GM21723 (cell line): ENCODE measurements at regions not wholly inside any gene's neighbourhood (a gene's known extent, or its start where the extent isn't known, plus 50 kb on each side); places are given as distances from the start of the nearest gene placed in this dataset.

Experiments
- ATAC-seq: cut with Tn5 transposase; IDR thresholded peaks from one replicate; pipeline ENCODE4 v1.9.1; 2021; ENCODE audit warnings: mild to moderate bottlenecking, moderate library complexity; ENCODE audit not compliant: unreplicated experiment

DNA sequence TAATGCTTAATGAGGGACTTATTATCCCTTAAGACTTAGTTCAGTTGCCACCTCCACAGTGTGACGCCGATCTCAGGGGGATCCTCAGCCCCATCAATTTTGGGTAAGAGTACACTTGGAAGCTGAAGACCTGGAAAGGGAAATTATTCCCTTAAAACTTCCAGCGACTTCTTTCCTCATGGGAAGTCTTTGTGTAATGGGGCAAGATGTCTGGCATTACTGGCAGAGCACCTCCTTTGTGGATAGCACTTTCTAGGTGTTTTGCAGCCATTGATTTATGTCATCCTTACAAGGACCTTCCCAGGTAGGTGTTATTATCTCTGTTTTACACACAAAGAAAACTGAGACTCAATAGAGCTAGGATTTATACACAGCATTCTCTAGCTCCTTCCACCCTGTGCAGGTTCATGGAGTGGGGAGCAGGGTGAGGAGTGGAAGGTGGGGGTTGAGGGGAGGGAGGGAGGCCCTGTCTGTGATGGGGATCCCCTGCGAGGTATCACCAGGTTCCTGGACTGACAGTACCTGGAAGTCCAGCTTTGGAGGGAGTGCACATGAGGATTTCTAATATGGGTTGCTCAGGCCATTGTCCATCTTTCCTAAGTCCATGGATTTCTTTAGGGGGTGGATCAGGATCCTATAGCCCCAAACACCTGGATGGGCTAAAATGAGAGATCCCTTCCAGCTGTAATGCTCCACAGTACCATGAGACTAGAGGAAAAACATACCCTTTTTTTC lies 79.4 kb downstream of the MYCN start:
- no peak for ATAC-seq

DNA sequence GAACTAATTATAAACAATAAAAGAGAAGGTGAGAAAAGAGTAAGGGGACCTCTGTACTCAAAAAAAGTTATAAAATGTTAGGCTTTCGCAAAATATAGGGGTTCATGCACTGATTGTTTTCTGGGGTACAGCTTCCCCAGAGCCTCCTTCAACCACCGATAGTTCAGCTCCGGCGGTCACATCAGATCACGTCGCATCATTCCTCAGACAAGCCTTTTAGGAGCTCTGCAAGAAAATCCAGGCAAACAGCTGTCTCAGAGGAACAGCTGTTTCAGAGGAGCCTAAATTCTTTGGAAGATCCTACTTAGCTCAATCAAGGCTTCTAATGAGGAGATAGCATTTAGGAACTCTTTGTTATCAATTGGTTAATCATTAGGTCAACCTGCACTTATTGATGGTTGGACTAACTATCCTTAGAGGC lies 78.7 kb downstream of the MYCN start:
- no peak for ATAC-seq

DNA sequence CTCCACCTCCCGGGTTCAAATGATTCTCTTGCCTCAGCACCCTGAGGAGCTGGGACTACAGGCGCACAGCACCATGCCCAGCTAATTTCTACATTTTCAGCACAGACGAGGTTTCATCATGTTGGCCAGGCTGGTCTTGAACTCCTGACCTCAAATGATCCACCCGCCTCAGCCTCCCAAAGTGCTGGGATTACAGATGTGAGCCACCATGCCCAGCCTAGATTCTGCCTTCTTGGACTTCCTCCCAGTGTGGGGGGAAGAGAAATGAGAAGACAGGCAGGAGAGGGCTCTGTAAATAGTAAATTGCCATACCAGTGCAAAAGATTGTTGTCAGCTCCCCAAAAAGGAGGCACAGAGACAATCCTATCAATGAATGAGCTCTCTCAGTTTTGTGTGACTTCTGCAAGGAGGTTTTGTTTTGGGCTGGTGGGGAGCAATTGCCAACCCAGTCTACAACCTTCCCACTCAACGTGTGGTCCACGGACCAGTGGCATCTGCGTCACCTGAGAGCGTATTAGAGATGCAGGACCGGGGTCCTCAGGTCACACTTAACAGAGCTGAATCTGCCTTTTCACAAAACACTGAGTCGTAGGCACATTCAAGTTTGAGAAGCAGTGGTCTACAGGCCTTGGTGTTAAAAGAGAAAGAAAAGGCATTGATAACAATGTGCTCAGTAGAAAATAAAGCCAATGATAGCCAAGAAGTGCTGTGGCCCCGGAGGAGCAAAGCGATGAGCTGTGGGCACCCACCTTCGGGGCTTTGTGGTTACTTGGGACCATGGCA lies 78.1 kb downstream of the MYCN start:
- ATAC-seq = no peak

DNA sequence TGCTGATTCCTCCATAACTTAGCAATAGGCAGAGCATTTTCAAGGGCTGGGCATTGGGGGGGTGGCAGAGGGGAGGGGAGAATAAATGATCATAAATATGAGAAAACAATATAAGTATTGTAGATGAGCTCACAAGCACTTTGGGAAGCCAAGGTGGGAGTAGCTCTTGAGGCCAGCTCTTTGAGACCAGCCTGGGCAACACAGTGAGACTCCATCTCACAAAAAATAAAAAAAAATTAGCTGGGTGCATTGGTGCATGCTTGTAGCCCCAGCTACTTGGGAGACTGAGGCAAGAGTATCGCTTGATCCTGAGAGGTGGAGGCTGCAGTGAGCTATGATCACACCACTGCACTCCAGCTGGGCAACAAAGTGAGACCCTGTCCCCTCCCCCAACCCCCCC lies 75.9 kb downstream of the MYCN start:
- no peak for ATAC-seq

DNA sequence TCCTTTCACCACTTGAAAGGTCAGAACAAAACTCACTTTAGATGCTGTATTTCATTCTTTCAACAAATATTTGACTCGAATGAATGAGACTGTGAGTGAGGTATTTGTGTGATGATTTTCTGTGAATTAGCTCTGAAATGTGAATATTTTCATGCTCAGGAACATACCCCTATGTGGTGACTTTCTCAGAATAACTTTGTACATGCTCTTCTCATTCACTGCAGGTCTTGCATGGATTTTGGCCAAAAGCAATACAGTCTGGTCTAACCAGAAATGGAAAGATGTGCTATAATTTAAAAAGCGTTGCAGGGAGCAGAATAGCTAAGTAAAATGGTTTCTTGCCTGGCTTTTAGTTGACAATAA lies 75.5 kb downstream of the MYCN start:
- ATAC-seq = no peak

DNA sequence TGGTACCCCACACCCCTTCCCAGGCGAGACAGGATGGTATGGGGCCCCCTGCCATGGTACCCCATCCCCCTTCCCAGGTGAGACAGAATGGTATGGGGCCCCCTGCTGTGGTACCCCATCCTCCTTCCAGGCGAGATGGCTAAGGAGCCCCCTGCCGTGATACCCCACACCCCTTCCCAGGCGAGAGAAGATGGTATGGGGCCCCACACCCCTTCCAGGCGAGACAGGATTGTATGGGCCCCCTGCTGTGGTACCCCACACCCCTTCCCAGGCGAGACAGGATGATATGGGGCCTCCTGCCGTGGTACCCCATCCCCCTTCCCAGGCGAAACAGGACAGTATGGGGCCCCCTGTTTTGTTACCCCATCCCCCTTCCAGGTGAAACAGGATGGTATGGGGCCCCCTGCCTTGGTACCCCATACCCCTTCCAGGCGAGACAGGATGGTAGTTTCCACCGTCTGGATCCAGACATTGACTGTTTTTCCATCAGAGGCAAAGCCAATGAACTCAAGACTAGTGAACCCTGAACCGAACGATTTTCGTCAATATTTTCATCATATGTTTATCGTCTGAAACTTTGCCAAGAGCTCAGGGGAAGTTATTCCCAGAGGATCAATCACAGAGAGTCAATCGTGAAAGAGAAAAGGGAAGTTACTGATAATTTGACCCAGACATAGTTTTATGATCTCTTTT lies 75.0 kb downstream of the MYCN start:
- no peak for ATAC-seq

DNA sequence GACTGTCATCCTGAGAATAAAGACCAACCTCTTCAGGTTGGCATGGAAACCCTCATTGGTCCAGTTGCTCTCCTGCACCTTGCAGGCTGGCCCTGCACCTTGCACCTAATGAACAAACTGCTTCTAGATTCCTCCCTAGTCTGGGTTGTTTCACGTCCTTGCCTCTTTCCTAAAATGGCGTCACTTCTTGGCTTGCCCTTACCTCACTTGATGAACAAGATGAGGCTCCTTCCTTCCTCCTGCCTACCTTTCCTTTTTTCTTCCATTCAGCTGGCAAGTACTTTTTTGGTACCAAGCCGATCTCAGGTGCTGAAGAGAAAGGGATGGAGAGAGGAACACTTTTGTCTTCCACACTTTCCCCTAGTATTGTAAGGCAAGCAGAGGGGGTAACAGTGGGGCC lies 74.5 kb downstream of the MYCN start:
- ATAC-seq = no peak

DNA sequence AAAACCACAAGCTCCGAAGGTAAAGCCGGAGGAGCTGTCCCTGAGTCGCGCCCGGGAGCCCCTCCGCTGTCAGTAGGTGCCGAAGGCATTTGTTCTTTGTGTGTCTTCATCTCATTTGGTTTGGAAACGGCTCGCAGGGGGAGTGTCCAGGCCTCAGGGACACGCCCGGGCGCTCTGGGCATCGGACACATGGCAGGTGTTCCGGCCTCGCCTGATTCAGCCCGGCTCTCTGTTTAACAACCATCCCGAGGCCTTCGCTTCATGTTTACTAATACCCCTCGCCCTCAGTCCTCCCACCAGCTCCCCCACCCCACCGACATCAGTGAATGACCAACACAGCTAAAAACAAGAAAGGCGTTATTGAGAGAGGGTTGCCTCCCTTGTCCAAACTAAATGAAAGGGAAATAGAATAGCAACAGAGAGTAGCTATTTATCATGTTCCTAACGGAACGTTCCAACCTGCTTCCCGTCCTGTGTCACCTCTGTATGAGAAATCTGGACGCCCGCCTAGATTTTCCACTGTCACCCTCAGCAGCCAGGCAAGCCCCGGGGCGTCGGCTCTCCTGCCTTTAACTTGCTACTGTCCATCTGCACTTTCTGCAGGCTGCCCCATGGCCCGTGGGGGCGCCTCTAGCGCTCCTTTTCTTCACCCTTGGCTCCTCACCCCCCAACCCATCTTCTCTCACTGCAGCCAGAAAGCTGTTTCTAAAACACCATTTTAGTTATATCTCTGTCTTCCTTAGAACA lies 73.9 kb downstream of the MYCN start:
- no peak for ATAC-seq

DNA sequence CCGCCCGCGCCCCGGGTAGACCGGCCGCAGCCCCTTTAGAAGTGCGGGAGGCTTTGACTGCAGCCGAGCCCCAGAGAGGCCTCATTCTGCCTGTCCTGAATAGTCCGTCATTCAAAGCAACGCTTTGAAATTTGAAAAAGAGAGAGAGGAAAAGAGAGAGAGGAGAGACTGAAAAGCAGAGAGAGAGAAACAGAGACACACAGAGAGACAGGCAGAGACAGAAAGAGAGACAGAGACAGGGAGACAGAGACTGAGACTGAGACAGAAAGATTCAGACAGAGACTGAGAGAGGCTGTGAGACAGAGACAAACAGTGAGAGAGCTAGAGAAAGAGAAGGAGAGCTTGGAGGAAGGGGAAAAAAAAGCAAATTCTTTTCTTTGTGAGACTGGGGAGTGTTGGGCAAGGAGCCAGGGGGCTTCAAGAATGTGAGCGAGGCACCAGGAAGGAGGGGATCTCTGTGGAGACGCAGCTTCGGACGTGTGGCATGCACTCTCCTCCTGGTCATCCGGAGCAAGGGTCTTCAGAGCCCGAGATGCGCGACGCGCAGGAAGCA lies 73.1 kb downstream of the MYCN start:
- no peak for ATAC-seq

DNA sequence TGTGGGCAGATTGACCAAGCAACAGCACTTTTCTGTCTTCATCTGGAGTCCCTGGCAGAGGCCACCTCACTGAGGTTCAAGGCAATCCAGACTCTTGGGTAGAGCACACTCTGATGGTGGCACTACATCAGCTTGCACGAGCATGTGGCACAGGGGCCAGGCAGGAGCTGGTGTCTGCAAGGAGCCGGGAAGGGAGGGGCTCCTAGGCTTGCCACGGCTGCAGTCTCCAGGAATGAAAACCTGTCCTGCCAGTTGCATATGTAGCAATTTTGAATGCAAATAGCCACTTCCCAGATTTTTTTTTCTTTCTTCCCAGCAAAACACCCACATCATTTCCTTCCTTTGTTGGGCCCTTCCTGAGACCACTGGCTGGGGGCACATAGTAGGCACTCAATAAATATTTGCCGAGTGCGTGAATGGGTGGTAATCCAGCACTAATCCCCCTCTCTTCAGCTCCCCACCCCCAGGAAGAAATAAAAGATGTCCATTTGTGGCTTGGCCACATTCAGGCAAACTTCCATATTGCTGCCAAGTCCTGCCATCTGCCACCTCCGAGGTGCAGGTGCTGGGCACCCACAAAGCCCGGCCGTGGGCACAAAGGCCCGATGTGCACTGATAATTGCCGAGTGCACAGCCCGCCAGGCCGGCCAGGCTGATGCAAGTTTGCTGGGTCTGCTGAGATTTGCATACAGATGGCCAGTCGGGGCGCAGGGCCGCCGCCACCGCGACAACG lies 72.4 kb downstream of the MYCN start:
- no peak for ATAC-seq

DNA sequence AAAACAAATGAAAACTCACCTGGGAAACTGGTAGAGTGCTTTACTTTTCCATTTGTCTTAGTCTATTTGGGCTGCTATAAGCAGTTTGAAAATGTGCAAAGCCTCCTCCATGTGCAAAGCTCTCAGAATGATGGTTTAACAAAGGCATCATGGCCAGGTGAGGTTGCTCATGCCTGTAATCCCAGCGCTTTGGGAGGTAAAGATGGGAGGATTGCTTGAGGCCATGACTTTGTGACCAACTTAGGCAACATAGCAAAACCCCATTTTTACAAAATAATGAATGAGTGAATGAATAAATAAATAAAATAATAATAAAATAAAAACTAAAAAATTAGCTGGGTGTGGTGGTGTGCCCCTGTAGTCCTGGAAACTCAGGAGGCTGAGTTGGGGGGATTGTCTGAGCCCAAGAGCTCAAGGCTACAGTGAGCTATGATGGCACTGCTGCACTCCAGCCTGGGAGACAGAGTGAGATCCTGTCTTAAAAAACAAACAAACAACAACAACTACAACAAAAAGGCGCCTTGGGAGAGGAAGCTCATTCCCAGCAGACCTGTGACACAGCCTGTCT lies 71.8 kb downstream of the MYCN start:
- ATAC-seq = no peak

DNA sequence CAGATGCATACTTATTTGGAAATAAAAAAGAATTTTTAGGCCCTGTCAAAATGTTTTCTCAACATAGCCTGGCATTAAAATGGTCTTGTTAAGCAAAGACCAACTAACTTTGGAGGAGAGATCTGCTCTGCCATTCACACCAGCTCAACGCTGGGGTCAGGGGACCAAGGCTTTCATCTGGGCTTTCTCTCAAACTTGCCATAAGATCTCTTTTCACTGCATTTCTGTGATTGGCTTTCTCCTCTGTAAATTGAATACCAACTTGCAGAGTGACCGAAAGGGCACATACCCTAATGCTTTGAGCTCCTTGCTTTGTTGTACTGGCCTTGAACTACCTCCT lies 71.2 kb downstream of the MYCN start:
- no peak for ATAC-seq

DNA sequence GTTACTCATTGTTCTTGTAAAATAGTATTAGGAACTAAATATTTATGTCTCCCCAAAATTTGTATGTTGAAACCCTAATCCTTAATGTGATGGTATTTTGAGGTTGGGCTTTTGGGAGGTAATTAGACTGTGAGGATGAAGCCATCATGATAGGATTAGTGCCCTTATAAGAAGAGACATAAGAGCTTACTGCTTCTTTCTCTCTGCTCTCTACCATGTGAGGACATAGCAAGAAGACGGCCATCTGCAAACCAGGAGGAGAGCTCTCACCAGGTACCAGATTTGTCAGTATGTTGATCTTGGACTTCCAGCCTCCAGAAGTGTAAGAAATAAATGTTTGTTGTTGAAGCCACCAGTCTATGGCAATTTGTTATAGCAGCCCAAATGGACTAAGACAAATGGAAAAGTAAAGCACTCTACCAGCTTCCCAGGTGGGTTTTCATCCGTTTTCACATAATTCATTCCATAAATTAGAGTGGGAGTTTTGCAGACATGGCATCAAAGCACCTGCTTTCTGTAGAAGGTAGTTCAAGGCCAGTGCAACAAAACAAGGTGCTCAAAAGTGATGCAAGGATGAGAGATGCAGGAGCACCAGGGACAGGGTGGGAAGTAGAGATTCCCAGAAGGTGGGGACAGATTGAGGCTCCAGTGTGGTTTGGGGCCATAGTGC lies 70.7 kb downstream of the MYCN start:
- ATAC-seq = no peak

DNA sequence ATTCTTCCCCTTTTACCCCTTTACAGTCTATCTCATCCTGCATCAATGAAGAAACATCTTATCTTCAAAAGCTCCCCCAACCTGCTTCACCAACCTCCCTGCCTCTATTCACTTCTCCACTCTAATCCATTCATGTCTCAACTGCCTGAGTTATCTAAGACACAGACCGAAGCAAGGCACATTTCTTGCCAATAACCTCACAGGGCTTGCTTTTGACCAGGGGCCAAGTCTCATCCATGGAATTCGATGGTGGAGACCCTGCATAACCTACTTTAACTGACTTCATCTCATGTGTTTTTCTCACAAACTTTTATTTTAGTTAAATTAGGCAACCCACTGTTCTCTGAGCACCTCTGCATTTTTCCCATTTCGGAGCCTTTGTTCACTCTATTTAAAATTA lies 69.7 kb downstream of the MYCN start:
- no peak for ATAC-seq

DNA sequence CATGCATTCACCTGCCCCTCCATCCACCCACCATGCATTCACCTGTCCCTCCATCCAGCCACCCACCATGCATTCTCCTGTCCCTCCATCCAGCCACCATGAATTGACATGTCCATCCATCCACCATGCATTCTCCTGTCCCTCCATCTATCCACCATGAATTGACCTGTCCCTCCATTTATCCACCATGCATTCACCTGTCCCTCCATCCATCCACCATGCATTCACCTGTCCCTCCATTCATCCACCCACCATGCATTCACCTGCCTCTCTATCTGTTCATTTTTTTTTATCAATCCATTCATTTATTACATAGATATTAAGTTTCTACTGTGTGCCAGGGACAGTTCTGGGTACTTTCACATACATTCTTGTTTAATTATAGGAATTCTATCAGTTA lies 69.2 kb downstream of the MYCN start:
- no peak for ATAC-seq

DNA sequence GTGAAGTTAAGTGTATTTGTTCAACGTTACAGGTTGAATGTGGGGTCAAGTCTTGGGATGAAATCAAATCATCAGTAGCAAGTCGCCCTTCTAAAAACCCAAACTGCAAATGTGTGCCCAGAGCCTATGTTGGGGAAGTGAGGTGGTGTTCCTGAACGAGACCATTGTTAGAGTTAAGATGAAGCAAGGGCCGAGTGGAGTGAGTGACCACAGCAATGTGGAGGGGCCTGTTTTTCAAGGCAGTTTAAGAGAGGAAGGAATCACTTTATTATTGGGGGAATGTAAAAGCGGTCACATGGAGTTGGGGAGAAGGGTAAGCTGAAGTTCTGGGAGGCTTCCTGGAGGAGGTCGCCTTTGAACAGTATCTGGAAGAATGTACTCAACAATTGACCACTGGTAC lies 68.5 kb downstream of the MYCN start:
- ATAC-seq = no peak

DNA sequence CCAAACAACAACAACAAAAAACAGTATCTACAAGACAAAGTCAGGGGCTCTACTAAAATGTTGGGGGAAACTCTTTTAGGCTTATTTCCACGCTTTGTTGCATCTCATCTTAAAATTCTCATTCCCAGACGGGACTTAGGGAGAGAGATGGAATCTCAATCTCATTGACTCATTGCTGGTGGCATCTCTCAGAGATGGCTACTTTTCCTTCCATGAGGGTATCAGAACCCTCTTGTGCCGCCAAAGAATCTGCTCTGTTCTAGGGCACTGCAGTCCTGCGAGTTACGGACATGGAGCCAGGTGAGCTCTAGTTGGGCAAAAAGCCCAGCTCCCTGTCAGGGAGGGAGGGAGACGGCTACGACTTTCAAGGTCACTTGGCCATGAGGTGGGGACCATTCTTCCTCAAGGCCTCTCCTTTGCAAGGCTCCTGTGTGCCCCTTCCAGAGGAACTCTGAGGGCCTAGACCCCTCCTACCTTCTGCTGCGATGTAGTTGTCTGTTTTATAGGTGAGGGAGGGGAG lies 68.0 kb downstream of the MYCN start:
- ATAC-seq = no peak

DNA sequence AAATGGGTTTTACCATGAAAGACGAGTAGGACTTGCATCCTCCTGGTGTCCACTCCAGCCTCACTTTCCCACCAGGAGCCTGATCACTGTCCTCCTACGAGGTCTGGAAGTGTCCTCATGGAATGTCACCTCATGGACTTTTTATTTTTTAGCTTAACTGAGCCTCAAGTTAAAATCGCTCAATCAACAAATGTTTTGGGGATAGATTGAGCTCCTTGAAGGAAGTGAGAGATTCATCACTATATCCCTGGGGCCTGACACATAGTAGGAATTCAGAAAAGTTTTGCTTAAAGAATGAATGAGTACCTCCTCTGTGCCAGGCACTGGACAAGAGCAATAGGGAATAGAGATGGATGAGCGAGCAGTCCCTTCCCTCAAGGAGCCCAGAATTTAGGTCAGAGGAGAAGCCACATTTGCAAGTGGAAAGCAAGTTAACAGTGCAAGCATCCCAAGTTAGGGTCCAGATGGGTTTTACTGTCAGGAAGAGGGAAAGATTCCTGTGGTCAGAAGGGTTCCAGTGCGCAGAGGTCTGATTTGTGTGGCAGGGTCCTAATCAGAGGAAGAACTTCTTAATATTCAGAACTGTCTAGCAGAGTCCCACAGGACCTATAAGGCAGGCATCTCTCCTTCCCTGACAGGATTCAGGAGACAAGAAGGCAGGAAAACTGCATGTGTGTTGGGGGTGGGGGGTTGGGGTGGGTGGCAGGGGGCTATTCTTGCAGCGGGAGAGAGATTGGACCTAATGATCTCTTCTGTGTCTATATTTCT lies 67.0 kb downstream of the MYCN start:
- ATAC-seq = no peak
